Uterus (tissue), 3 donors: ENCODE measurements at regions not wholly inside any gene's neighbourhood (a gene's known extent, or its start where the extent isn't known, plus 50 kb on each side); places are given as distances from the start of the nearest gene placed in this dataset.

ENCODE experiments used
- DNase-seq, 2 donors: peaks; one replicate each; pipeline ENCODE4 v3.0.0-alpha.2; 2019 to 2020
- H3K27ac ChIP-seq, 2 donors: fragments of 200-600 bp; sonication (generic); 1 replicate in 1 of 2; 2 replicates in 1 of 2; pipeline ENCODE4 v1.5.1; 2016 to 2018
- H3K27me3 ChIP-seq, 2 donors: fragments of 200-600 bp; sonication (generic); one replicate each; pipeline ENCODE4 v1.5.1; 2018 to 2019; ENCODE audit warnings: control low read depth in 1 of 2
- H3K36me3 ChIP-seq, 2 donors: fragments of 200-600 bp; sonication (generic); one replicate each; pipeline ENCODE4 v1.5.1; 2019; ENCODE audit warnings: control low read depth in 1 of 2
- H3K4me1 ChIP-seq, 2 donors: fragments of 200-600 bp; sonication (generic); one replicate each; pipeline ENCODE4 v1.5.1; 2018 to 2019; ENCODE audit warnings: control low read depth in 1 of 2
- H3K4me3 ChIP-seq, 2 donors: fragments of 200-600 bp; sonication (generic); 1 replicate in 1 of 2; 2 replicates in 1 of 2; pipeline ENCODE4 v1.5.1; 2018 to 2019; ENCODE audit warnings: mild to moderate bottlenecking in 1 of 2
- H3K9me3 ChIP-seq, 2 donors: fragments of 200-600 bp; sonication (generic); one replicate each; pipeline ENCODE4 v1.5.1; 2019; ENCODE audit warnings: control low read depth in 1 of 2
- CTCF ChIP-seq, 4 experiments: fragments of 200-600 bp in 2 of 4; fragments of 450-650 bp in 2 of 4; sonication (generic) in 2 of 4; IDR thresholded peaks; one replicate each; pipeline ENCODE4 v1.5.1; 2016 to 2019; ENCODE audit warnings: antibody characterized with exemption in 4 of 4, mild to moderate bottlenecking in 2 of 4, moderate library complexity in 1 of 4
- POLR2A ChIP-seq, 2 donors: fragments of 450-650 bp; IDR thresholded peaks; one replicate each; pipeline ENCODE4 v1.6.1; 2016; ENCODE audit warnings: antibody characterized with exemption in 2 of 2, mild to moderate bottlenecking in 1 of 2, moderate library complexity in 1 of 2
- intact Hi-C: fragments of 100-400 bp; cut with DNase I; formaldehyde crosslinking; loops from one replicate; pipeline ENCODE4 v1.15.1; 2023; ENCODE audit warnings: low total_unique reads
- donor health status: DM: yes; HTN: yes; CAD: no.

GRCh38 chr1:219687779-219688178 lies 74.9 kb upstream of the ZC3H11B start:
- Histone ChIP-seq H3K27ac (no peak overlapping the region), H3K27me3 (no peaks in the 10 kb centered on the region), H3K4me1 (no peaks in the 10 kb centered on the region), H3K4me3 (no peak overlapping the region), H3K9me3 (no peaks in the 10 kb centered on the region), H3K36me3 (no peaks in the 10 kb centered on the region)
- no peak for TF ChIP-seq POLR2A (IDR thresholded peaks at IDR 0.05)
- intact Hi-C loops, result no loop called here
- DNase-seq, result no peak

GRCh38 chr1:219686171-219686570 lies 73.3 kb upstream of the ZC3H11B start:
- TF ChIP-seq POLR2A (IDR thresholded peaks at IDR 0.05), result no peak
- no peak for TF ChIP-seq CTCF (IDR thresholded peaks at IDR 0.05)
- no peak overlapping the region for H3K4me3 ChIP-seq
- H3K9me3 ChIP-seq, result no peaks in the 10 kb centered on the region
- no peaks in the 10 kb centered on the region for H3K4me1 ChIP-seq
- H3K27ac ChIP-seq, result no peak overlapping the region
- intact Hi-C loops, result no loop called here
- no peak for DNase-seq
- H3K36me3 ChIP-seq, result no peaks in the 10 kb centered on the region
- no peaks in the 10 kb centered on the region for H3K27me3 ChIP-seq

- TF ChIP-seq CTCF (IDR thresholded peaks at IDR 0.05) (no peak), POLR2A (IDR thresholded peaks at IDR 0.05) (no peak)
- intact Hi-C loops, result no loop called here
- Histone ChIP-seq H3K36me3 (no peaks in the 10 kb centered on the region), H3K9me3 (no peaks in the 10 kb centered on the region), H3K4me1 (no peaks in the 10 kb centered on the region), H3K4me3 (no peak overlapping the region), H3K27ac (no peak overlapping the region), H3K27me3 (no peaks in the 10 kb centered on the region)
- DNase-seq, result no peak
Measured at GRCh38 chr1:219682788-219683187, 69.9 kb upstream of the ZC3H11B start.

- H3K4me1 ChIP-seq, result no peaks in the 10 kb centered on the region
Measured at GRCh38 chr1:219681876-219682275, 69.0 kb upstream of the ZC3H11B start.

GRCh38 chr1:219676012-219676765 lies 63.3 kb upstream of the ZC3H11B start:
- intact Hi-C loops, result no loop called here
- Histone ChIP-seq H3K9me3 (no peaks in the 10 kb centered on the region), H3K27me3 (no peaks in the 10 kb centered on the region), H3K4me1 (no peaks in the 10 kb centered on the region), H3K27ac (no peak overlapping the region), H3K4me3 (no peak overlapping the region), H3K36me3 (no peaks in the 10 kb centered on the region)
- no peak for DNase-seq
- TF ChIP-seq CTCF (IDR thresholded peaks at IDR 0.05) (no peak), POLR2A (IDR thresholded peaks at IDR 0.05) (no peak)

More at GRCh38 chr1:219681876-219682275, 69.0 kb upstream of the ZC3H11B start:
- Histone ChIP-seq H3K27ac (no peak overlapping the region), H3K9me3 (no peaks in the 10 kb centered on the region), H3K36me3 (no peaks in the 10 kb centered on the region), H3K27me3 (no peaks in the 10 kb centered on the region), H3K4me3 (no peak overlapping the region)
- intact Hi-C loops, result no loop called here
- TF ChIP-seq CTCF (IDR thresholded peaks at IDR 0.05) (no peak), POLR2A (IDR thresholded peaks at IDR 0.05) (no peak)
- no peak for DNase-seq
